GM19463 (cell line): ENCODE measurements at regions not wholly inside any gene's neighbourhood (a gene's known extent, or its start where the extent isn't known, plus 50 kb on each side); places are given as distances from the start of the nearest gene placed in this dataset.
"Not testable (repeated sequence)": the region's sequence is repeated elsewhere in the genome, so short reads cannot be mapped to it uniquely, and the experiment has no call there.

Source experiments
- ATAC-seq: cut with Tn5 transposase; IDR thresholded peaks from one replicate; pipeline ENCODE4 v1.9.1; 2021; ENCODE audit warnings: mild to moderate bottlenecking, moderate library complexity; ENCODE audit not compliant: unreplicated experiment

- not testable (repeated sequence) for ATAC-seq
Measured at GRCh38 chr4:55696424-55696823, 60.3 kb upstream of the NMU start.

- no peak for ATAC-seq
Measured at GRCh38 chr4:55706541-55706940, 70.4 kb upstream of the NMU start.

DNA sequence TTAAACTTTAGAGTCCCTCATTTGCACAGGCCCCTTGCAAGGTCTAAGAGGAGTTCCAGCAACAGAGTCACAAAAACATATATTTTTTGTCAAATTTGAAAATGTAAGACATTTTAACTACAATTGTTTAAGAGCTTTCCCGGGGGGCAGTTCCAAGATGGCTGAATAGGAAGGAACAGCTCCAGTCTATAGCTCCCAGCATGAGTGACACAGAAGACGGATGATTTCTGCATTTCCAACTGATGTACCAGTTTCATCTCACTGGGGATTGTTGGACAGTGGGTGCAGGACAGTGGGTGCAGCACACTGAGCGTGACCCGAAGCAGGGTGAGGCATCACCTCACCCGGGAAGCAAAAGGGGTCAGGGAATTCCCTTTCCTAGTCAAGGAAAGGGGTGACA, 71.4 kb upstream of the NMU start:
- no peak for ATAC-seq

DNA sequence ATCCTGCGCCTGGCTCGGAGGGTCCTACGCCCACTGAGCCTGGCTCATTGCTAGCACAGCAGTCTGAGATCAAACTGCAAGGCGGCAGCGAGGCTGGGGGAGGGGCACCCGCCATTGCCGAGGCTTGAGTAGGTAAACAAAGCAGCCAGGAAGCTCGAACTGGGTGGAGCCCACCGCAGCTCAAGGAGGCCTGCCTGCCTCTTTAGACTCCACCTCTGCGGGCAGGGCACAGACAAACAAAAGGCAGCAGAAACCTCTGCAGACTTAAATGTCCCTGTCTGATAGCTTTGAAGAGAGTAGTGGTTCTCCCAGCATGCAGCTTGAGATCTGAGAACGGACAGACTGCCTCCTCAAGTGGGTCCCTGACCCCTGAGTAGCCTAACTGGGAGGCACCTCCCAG, 71.9 kb upstream of the NMU start:
- not testable (repeated sequence) for ATAC-seq

GRCh38 chr4:55712835-55713234, 76.7 kb upstream of the NMU start:
- not testable (repeated sequence) for ATAC-seq

- no peak for ATAC-seq
Measured at GRCh38 chr4:55721651-55722050, 85.6 kb upstream of the NMU start.

DNA sequence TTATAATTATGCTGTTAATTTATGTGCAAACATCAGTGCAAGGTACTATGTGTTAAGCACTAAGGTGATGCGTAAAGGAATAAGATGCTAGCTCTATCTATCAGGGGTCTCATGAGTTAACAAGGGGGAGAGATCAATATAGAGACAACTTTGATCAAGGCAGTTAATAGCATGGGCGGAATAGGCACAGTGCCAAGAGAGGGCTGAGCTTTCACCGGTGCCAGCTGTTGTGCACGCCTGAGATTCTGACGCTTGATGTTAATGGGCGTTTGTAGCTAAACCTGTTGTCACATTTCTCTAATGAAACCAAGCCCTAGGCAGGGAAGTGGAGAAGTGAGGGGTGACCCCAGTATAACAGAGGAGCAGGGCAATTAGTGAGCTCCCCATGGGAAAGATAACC, 86.0 kb upstream of the NMU start:
- ATAC-seq, result no peak

GRCh38 chr4:55723403-55723802, 87.3 kb upstream of the NMU start:
- ATAC-seq, result no peak

GRCh38 chr4:55725057-55725456, 89.0 kb upstream of the NMU start:
- ATAC-seq, result no peak

GRCh38 chr4:55727746-55728145, 91.6 kb upstream of the NMU start:
- no peak for ATAC-seq

DNA sequence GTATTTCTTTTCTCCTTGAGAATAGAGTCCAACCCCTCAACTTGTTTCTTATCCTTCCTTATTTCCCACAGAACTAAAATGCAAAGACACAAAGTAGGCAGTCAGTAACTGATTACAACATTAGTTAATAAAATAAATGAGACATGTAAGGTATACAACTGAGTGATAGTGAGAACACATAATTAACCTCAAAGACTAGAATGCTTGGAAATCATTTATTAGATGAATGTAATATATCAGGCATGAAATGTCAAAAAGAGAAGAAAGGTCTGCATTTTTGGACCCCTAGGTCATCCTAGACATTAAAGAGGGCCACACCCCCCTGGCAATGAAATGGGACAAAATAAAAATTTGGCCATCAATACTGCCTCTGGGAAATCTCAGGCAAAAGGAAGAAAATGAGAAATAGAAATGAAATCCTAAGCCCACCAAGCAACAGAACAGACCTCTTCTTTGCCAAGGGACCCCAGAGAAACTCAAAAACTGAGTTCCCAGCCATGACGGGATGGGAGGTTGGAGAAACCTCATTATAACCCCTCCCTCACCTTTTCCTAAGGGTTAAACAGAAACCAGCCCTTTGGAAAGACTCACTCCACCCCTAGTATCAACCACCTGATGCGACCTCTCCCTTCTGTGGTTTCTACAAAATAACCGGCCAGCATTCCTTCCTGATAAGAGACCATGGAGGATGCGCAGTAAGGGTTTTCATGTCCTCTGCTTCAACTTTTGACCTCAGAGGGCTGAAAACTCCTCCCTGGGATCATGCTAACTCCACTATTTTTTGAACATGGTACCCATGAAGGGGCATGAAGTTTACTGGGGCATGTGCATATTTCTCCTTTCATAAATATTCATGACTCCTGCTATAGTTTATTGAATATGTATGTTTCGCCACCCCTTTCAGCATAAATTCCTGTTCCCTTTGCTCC, 90.0 kb upstream of the EXOC1L start:
- ATAC-seq, result no peak

DNA sequence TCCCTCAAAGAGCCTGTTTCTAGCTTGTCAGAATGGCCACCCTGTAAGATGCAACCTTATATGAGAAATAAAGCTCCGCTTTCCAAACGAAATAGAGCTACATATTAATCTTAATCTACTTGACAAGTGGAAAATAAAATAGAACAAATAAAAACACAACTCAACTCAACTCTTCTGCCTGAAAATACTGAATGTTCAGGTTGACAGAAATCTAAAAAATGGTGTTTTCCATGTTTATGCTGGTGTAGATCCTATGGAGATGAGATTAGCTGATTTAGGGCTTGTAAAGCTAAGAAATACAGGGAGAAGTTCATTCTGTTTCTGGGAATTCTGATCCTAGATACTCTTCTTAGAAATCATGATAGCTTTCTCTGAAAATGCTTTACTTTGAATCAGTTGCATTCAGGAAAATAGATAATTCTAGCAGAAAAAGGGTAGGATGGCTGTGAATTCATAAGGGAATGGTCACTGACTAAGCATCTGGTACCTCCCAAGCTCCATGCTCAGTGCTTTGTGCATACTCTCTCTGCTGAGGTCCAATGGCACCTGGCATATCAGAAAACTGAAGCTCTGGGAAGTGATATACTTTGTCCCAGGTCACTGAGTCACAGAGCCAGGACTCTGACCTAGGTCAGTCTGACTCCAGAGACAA, 89.2 kb upstream of the EXOC1L start:
- ATAC-seq, result no peak

DNA sequence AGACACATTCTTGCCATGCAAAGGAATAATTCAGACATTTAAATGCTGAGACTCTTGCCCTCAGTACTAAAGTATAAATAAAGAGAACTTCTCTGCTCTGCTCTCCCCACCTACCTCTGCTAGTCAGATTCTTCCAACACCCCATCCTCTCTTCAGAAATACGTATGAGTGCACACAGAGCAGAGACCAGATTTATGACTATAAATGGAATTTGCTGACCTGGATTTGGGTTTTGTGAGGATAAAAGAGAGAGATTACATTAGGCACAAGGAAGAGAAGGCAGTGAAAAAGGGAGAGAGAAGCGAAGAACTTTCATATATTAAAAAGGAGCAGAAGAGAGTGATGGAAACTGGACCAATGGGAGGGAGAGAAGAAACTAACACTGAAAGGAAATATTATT, 87.6 kb upstream of the EXOC1L start:
- ATAC-seq, result no peak

GRCh38 chr4:55732864-55733263, 86.7 kb upstream of the EXOC1L start:
- ATAC-seq, result no peak

- ATAC-seq, result no peak
Measured at GRCh38 chr4:55733932-55734331, 85.7 kb upstream of the EXOC1L start.

DNA sequence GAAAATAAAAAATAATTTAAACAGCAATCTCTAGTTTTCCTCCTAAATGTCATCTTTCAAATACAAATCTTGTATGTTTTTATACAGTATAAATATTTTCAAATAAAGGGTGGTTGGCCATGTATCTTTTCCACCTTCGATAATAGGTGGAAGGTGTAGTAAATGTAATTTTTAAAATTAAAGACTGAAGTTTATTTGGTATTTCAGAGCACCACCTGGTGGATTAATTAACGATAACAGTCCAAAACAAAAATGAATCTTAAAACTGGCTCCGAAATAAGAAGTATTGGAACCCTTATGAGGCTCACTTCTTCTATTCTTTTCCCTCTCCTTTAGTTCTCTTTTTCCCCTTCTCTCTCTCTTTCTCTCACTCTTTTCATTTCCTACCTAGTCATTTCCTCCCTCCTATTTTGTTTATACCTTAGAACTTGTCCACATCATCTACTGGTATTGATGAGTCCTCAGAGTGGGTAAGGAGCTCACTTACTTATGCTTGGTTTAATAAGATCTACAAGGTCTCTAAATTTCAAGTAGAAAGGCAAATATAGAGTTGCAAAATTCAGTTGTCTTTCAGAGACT, 82.9 kb upstream of the EXOC1L start:
- ATAC-seq, result no peak

DNA sequence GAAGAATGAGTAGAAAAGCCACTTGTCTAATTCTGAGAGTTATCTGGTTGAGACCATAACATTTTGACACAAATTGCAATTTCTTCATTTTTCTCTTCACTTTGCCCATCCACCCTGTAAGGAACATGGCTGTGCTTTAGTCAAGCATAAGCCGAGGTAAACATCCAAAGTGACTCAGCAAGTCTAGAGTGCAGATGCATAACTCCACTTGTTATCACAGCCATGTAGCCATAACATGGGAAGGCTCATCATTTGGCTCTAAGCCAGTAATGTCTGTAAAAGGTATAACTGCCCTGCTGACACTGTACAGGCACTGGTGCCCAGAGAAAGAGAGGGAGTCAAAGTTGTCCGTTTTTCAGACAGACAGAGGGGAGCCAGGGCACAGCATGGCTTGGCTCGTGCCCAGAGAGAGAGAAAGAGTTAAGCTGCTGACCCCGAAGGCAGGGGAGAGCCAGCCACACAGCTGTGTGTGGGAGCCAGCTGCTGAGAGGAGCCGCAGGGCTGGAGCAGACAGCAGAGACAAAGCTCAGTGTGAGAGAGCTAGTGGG, 76.9 kb upstream of the EXOC1L start:
- no peak for ATAC-seq

DNA sequence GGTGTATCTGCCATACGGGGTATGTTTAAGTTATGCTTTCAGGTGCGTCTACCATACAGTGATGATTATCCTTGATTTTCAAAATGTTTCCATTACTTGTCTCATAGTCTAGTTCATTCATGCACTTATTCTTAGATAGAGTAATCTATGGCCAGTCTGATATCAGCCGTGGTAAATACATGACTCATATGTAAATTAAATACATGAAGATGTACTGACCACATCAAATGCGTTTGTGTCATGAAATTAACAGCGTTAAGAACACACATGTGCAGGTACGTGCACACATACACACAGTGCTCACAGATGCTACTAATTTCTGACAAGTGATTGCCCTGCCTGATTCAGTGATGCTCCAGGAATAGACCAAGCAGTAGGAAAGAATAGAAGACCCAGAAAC, 75.2 kb upstream of the EXOC1L start:
- no peak for ATAC-seq

DNA sequence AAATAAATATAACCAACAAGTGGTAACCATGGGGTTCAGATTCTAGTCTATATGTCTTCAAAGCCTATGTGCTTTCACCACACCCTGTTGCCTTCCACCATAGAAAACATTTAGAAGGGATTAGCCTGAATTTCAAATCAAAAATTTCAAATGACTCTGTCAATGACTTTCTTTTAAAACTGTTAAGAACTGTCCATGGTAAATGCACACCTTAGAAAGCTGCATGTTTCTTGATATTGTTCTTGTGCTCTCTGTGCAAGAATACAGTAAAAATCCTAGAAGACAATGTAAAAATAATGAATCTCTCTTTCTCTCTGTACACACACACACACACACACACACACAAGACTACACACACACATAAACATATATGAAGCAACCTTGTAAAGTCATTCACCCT, 74.6 kb upstream of the EXOC1L start:
- no peak for ATAC-seq

DNA sequence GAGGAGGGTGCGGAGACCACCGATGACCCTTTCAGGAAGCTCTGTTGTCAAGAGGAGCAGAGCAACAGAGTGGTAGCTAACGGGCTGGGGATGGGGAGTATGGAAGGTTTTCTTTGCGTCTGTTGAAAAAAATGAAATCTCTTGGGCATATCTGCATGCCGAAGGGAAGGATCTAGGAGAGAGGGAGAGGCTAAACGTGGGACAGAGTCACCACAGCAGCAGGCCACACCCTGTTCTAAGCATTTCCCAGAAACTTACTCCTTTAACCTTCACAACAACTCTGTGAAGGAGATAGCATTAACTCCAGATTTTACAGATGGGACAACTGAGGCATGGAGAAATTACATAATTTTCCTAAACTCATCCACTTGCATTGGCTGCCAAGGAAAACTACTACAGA, 71.8 kb upstream of the EXOC1L start:
- no peak for ATAC-seq

- peak; percentile 43 for ATAC-seq
Measured at GRCh38 chr4:55749666-55750065, 69.9 kb upstream of the EXOC1L start.

- no peak for ATAC-seq
Measured at GRCh38 chr4:55752810-55753209, 66.8 kb upstream of the EXOC1L start.
